GM12878 (cell line): ENCODE measurements at regions not wholly inside any gene's neighbourhood (a gene's known extent, or its start where the extent isn't known, plus 50 kb on each side); places are given as distances from the start of the nearest gene placed in this dataset.

Experiments
- ATAC-seq: fragments of 200-7000 bp; cut with Tn5 transposase; 3 replicates; pipeline ENCODE4 v1.9.1; 2020; ENCODE audit warnings: mild to moderate bottlenecking, moderate library complexity
- BruUV-seq: library from RNA; stranded (reverse); fragments of 400-500 nt; replicated peaks from 2 replicates; lab custom pipeline; 2021; lab: Mats Ljungman, UMichigan
- CTCF ChIA-PET: fragments of 300-600 bp; sonication (Branson Sonifier 250); formaldehyde crosslinking; extraction: SDS; loops from one replicate; lab custom pipeline; 2021; ENCODE audit warnings: inconsistent platforms; lab: Yijun Ruan, JAX
- POLR2A ChIA-PET: fragments of 350-600 bp; formaldehyde crosslinking; extraction: SDS; loops from one replicate; lab custom pipeline; 2021; ENCODE audit warnings: inconsistent platforms; lab: Charles Lee
- RAD21 ChIA-PET: fragments of 300-600 bp; sonication (Branson Sonifier 250); formaldehyde crosslinking; loops from one replicate; lab custom pipeline; 2023; ENCODE audit warnings: antibody characterized with exemption; ENCODE audit not compliant: unreplicated experiment; lab: Charles Lee
- SMC1A ChIA-PET: fragments of 300-600 bp; sonication (Branson Sonifier 250); formaldehyde crosslinking; loops from one replicate; lab custom pipeline; 2023; ENCODE audit not compliant: unreplicated experiment, uncharacterized antibody; lab: Charles Lee
- DNase-seq: peaks from one replicate; pipeline ENCODE4 v3.0.0-alpha.2; 2011; ENCODE audit warnings: low read depth, low spot score
- FAIRE-seq: peaks from 3 replicates; lab custom pipeline; 2011; peaks lifted over from hg19 to GRCh38; lab: Jason Lieb, UNC
- H2AFZ ChIP-seq: 2 replicates; pipeline ENCODE4 v1.6.0; 2011; ENCODE audit warnings: low read depth, low read length, control low read depth; ENCODE audit not compliant: control insufficient read depth
- H3K27ac ChIP-seq: 2 replicates; pipeline ENCODE4 v1.5.1; 2011; ENCODE audit warnings: control low read depth; ENCODE audit not compliant: control insufficient read depth, insufficient read depth
- H3K27me3 ChIP-seq, 2 experiments: replicated peaks in 1 of 2; 2 replicates each; pipeline versions ENCODE4 v1.6.0 to v1.6.1; 2011; ENCODE audit warnings: low read length in 1 of 2; ENCODE audit not compliant: control insufficient read depth in 2 of 2, insufficient read depth in 2 of 2
- H3K36me3 ChIP-seq, 2 experiments: 2 replicates each; pipeline ENCODE4 v1.5.1; 2011; ENCODE audit warnings: low read length in 1 of 2; ENCODE audit not compliant: control insufficient read depth in 2 of 2, insufficient read depth in 2 of 2
- H3K4me1 ChIP-seq: 2 replicates; pipeline ENCODE4 v1.6.1; 2011; ENCODE audit warnings: mild to moderate bottlenecking, low read length, moderate library complexity, mixed read lengths; ENCODE audit not compliant: control insufficient read depth, insufficient read depth
- H3K4me2 ChIP-seq: 2 replicates; pipeline ENCODE4 v1.6.0; 2011; ENCODE audit warnings: control low read depth; ENCODE audit not compliant: control insufficient read depth, insufficient read depth
- H3K4me3 ChIP-seq: fragments of 200-600 bp; sonication (generic); 2 replicates; pipeline ENCODE4 v1.5.1; 2016
- H3K79me2 ChIP-seq: 2 replicates; pipeline ENCODE4 v1.6.0; 2011; ENCODE audit warnings: low read length; ENCODE audit not compliant: control insufficient read depth, insufficient read depth
- H3K9ac ChIP-seq: 2 replicates; pipeline ENCODE4 v1.8.0; 2011; ENCODE audit warnings: low read length, control low read depth, mixed read lengths; ENCODE audit not compliant: control insufficient read depth, insufficient read depth
- H3K9me3 ChIP-seq: replicated peaks from 3 replicates; pipeline ENCODE4 v1.5.1; 2011; ENCODE audit warnings: mild to moderate bottlenecking, low read length; ENCODE audit not compliant: control insufficient read depth, insufficient read depth
- H4K20me1 ChIP-seq: 2 replicates; pipeline ENCODE4 v1.6.0; 2011; ENCODE audit not compliant: control insufficient read depth, insufficient read depth
- ATF7 ChIP-seq: fragments of 450-650 bp; IDR thresholded peaks from 2 replicates; pipeline ENCODE4 v1.6.1; 2016; ENCODE audit warnings: low read depth, mild to moderate bottlenecking
- CREB1 ChIP-seq: IDR thresholded peaks from 2 replicates; pipeline ENCODE4 v1.6.1; 2012; ENCODE audit warnings: low read depth, mild to moderate bottlenecking, inconsistent platforms
- ELK1 ChIP-seq: IDR thresholded peaks from 2 replicates; pipeline ENCODE4 v1.6.1; 2012; ENCODE audit warnings: low read depth, low read length, improper control_type of control experiment
- FOXK2 ChIP-seq: fragments of 450-650 bp; IDR thresholded peaks from 2 replicates; pipeline ENCODE4 v1.6.1; 2017; ENCODE audit warnings: mild to moderate bottlenecking, moderate library complexity
- FOXM1 ChIP-seq: IDR thresholded peaks from 2 replicates; pipeline ENCODE4 v1.6.1; 2012; ENCODE audit warnings: low read depth, mild to moderate bottlenecking, inconsistent platforms, low read length, moderate library complexity
- IKZF2 ChIP-seq, 2 experiments: fragments of 450-650 bp; IDR thresholded peaks; 2 replicates each; pipeline ENCODE4 v1.6.1; 2017; ENCODE audit warnings: mild to moderate bottlenecking in 2 of 2, moderate library complexity in 2 of 2
- IRF4 ChIP-seq: IDR thresholded peaks from 2 replicates; pipeline ENCODE4 v1.6.1; 2011; ENCODE audit warnings: low read depth, low read length
- IRF5 ChIP-seq: fragments of 450-650 bp; IDR thresholded peaks from 2 replicates; pipeline ENCODE4 v1.6.1; 2017; ENCODE audit warnings: borderline replicate concordance
- MEF2A ChIP-seq: IDR thresholded peaks from 2 replicates; pipeline ENCODE4 v1.6.1; 2011; ENCODE audit warnings: low read depth, mild to moderate bottlenecking, low read length, moderate library complexity; ENCODE audit not compliant: insufficient read depth
- NR2C2 ChIP-seq: IDR thresholded peaks from 2 replicates; pipeline ENCODE4 v1.6.1; 2011; ENCODE audit warnings: borderline replicate concordance, low read depth; ENCODE audit not compliant: control insufficient read depth, insufficient read length
- NRF1 ChIP-seq: conservative IDR thresholded peaks from 2 replicates; pipeline ENCODE4 v1.6.1; 2011; ENCODE audit warnings: mild to moderate bottlenecking, low read depth, low read length, improper control_type of control experiment
- PML ChIP-seq: IDR thresholded peaks from 2 replicates; pipeline ENCODE4 v1.6.1; 2012; ENCODE audit warnings: low read length, inconsistent platforms
- POU2F2 ChIP-seq: IDR thresholded peaks from 3 replicates; pipeline ENCODE4 v1.6.1; 2011; ENCODE audit warnings: low read depth, mild to moderate bottlenecking, low read length, borderline replicate concordance
- RBBP5 ChIP-seq: fragments of 200-600 bp; sonication (generic); conservative IDR thresholded peaks from 2 replicates; pipeline ENCODE4 v1.6.1; 2016
- SIX5 ChIP-seq: IDR thresholded peaks from 2 replicates; pipeline ENCODE4 v1.6.1; 2011; ENCODE audit warnings: mild to moderate bottlenecking, low read depth, low read length, moderate library complexity; ENCODE audit not compliant: severe bottlenecking
- SPI1 ChIP-seq: IDR thresholded peaks from 2 replicates; pipeline ENCODE4 v1.6.1; 2011; ENCODE audit warnings: low read depth, mild to moderate bottlenecking, low read length, moderate library complexity, borderline replicate concordance; ENCODE audit not compliant: insufficient read depth
- SREBF2 ChIP-seq: IDR thresholded peaks from 2 replicates; pipeline ENCODE4 v1.6.1; 2012; ENCODE audit warnings: mild to moderate bottlenecking, low read length
- SRF ChIP-seq, 2 experiments: IDR thresholded peaks; 2 replicates each; pipeline ENCODE4 v1.6.1; 2011; ENCODE audit warnings: low read depth in 2 of 2, low read length in 2 of 2, mild to moderate bottlenecking in 1 of 2, moderate library complexity in 1 of 2
- SUPT20H ChIP-seq: IDR thresholded peaks from 2 replicates; pipeline ENCODE4 v1.6.1; 2011; ENCODE audit warnings: low read depth, mild to moderate bottlenecking, low read length, moderate library complexity, borderline replicate concordance; ENCODE audit not compliant: control insufficient read depth
- WRNIP1 ChIP-seq: IDR thresholded peaks from 2 replicates; pipeline ENCODE4 v1.6.1; 2011; ENCODE audit warnings: low read depth, low read length, improper control_type of control experiment, borderline replicate concordance
- ZNF384 ChIP-seq: IDR thresholded peaks from 2 replicates; pipeline ENCODE4 v1.6.1; 2012; ENCODE audit warnings: low read depth, mild to moderate bottlenecking, low read length, improper control_type of control experiment, borderline replicate concordance
- ZSCAN29 ChIP-seq: fragments of 450-650 bp; IDR thresholded peaks from 2 replicates; pipeline ENCODE4 v1.6.1; 2017; ENCODE audit warnings: mild to moderate bottlenecking, moderate library complexity
- WGBS: methylation state at CpG from one replicate; pipeline ENCODE4 v1.1.6; 2016; ENCODE audit warnings: low lambda C conversion rate; ENCODE audit not compliant: insufficient replicate concordance, insufficient coverage; ENCODE audit errors: missing lambda C conversion rate; 5-methylcytosine and 5-hydroxymethylcytosine counted together
- in situ Hi-C: fragments of 300-500 bp; cut with MboI; formaldehyde crosslinking; loops from 9 replicates; pipeline ENCODE4 v1.14.3; 2018; ENCODE audit warnings: mixed read lengths
- intact Hi-C: fragments of 100-400 bp; cut with micrococcal nuclease; formaldehyde crosslinking; loops from one replicate; pipeline ENCODE4 v1.14.2; 2022; ENCODE audit not compliant: unreplicated experiment

GRCh38 chr2:234158812-234159211 lies 108.3 kb downstream of the SPP2 start (continued):
- no peak for TF ChIP-seq SUPT20H
- no peak for TF ChIP-seq ZNF384
- TF ChIP-seq ELK1 = no peak
- no peak for TF ChIP-seq NRF1
- TF ChIP-seq POU2F2 = no peak
- no peak for TF ChIP-seq MEF2A
- TF ChIP-seq FOXM1 = no peak
- TF ChIP-seq NR2C2 = no peak
- TF ChIP-seq SPI1 = no peak
- TF ChIP-seq IKZF2 (IDR thresholded peaks at IDR 0.05) = no peak

GRCh38 chr2:234157817-234158588 lies 107.5 kb downstream of the SPP2 start:
- intact Hi-C loops (no loop called here), in situ Hi-C loops (no loop called here)
- no TSS peak for BruUV-seq
- H3K4me3 ChIP-seq = no peak overlapping the region
- H3K27me3 ChIP-seq = no peaks in the 10 kb centered on the region
- FAIRE-seq (no peak), ATAC-seq (no peak), DNase-seq (no peak)
- H3K27ac ChIP-seq = no peak overlapping the region
- no peaks in the 10 kb centered on the region for H3K4me1 ChIP-seq
- no peaks in the 10 kb centered on the region for H3K79me2 ChIP-seq
- TF ChIP-seq SRF (IDR thresholded peaks at IDR 0.05; ENCODE audit: low read depth in 2 of 2, low read length in 2 of 2) = no peak
- TF ChIP-seq SIX5 = no peak
- no peak for TF ChIP-seq SPI1
- no peak for TF ChIP-seq FOXK2
- TF ChIP-seq IRF4 = no peak
- TF ChIP-seq ZNF384 = no peak
- no peak for TF ChIP-seq SREBF2
- TF ChIP-seq POU2F2 = no peak
- no peak for TF ChIP-seq ZSCAN29
- TF ChIP-seq ATF7 = no peak
- no peak for TF ChIP-seq WRNIP1
- no peak for TF ChIP-seq IRF5
- no peak for TF ChIP-seq PML
- no peak for TF ChIP-seq RBBP5
- no peak for TF ChIP-seq CREB1
- RAD21 ChIA-PET = no interaction called here
- H3K9ac ChIP-seq = no peak overlapping the region
- H4K20me1 ChIP-seq = no peaks in the 10 kb centered on the region; the same call in 1 of the 2 replicates
- no peak overlapping the region for H2AFZ ChIP-seq
- CTCF ChIA-PET = interaction anchor here (0.6 to 1.4 kb wide), 2 partner anchors 12 to 23 kb away, joined by 3 read pairs; no protein-coding TSS in a partner anchor
- H3K9me3 ChIP-seq = no peaks in the 10 kb centered on the region
- 33% methylated on average over 3 of the region's 3 CpGs for WGBS
- POLR2A ChIA-PET = interaction anchor here (0.7 kb wide), 1 partner anchor 10 kb away, joined by 5 read pairs; no protein-coding TSS in a partner anchor
- SMC1A ChIA-PET = interaction anchor here (0.6 kb wide), 1 partner anchor 956 kb away, joined by 3 read pairs; no protein-coding TSS in a partner anchor
- no peaks in the 10 kb centered on the region for H3K36me3 ChIP-seq
- H3K4me2 ChIP-seq = no peak overlapping the region
